ENCODE measurements at regions not wholly inside any gene's neighbourhood (a gene's known extent, or its start where the extent isn't known, plus 50 kb on each side); places are given as distances from the start of the nearest gene placed in this dataset.

DNA sequence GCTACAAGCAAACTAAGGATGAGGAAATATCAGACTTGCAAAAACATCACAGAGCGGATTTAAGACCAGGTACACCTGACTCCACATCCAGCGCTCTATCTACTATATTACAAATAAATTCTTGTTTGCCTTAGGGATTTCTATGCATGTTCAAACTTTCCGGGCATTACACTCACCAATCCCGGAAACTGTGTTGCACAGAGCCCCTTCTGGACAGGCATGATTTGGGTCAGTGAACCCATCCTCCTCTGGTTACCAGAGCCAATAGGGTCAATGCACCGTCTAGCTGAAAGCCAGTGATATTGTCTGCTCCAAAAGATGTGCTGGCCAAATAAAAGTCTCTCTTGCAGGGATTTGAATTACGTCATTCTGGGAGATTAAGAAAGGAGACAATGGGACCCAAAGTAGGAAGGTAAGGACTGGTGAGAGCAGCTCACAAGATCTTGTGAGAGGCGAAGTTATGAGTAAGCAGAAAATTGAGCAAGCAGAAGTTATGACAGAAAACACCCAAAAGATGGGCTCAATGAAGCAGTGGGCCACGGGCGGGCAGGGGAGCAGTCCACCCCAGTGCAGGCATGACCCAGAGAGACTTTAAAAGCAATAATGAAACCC is 155.8 kb upstream of the RAI14 start:
- TF ChIP-seq SUZ12 (IDR thresholded peaks at IDR 0.05; ENCODE audit: extremely low read depth, insufficient read depth, insufficient read length) (no peak), ZNF274 (IDR thresholded peaks at IDR 0.05; ENCODE audit: low read depth, low read length) (no peak)

All from NT2/D1 (cell line).